Urinary bladder (tissue), 3 donors: ENCODE measurements at regions not wholly inside any gene's neighbourhood (a gene's known extent, or its start where the extent isn't known, plus 50 kb on each side); places are given as distances from the start of the nearest gene placed in this dataset.
"Not testable (repeated sequence)": the region's sequence is repeated elsewhere in the genome, so short reads cannot be mapped to it uniquely, and the experiment has no call there.

Experiments
- DNase-seq: peaks from one replicate; pipeline ENCODE4 v3.0.0-alpha.2; 2015; ENCODE audit errors: extremely low spot score
- H3K27ac ChIP-seq: one replicate; pipeline ENCODE4 v1.5.1; 2013; ENCODE audit warnings: low read depth, mild to moderate bottlenecking, moderate library complexity
- H3K36me3 ChIP-seq: one replicate; pipeline ENCODE4 v1.6.1; 2013; ENCODE audit warnings: mild to moderate bottlenecking, moderate library complexity; ENCODE audit not compliant: insufficient read depth
- H3K4me1 ChIP-seq: one replicate; pipeline ENCODE4 v1.6.1; 2013; ENCODE audit warnings: mild to moderate bottlenecking, moderate library complexity; ENCODE audit not compliant: insufficient read depth
- H3K4me3 ChIP-seq: one replicate; pipeline ENCODE4 v1.5.1; 2013; ENCODE audit warnings: low read depth, low read length
- WGBS: extraction: QIAGEN DNeasy Blood & Tissue Kit; methylation state at CpG from one replicate; pipeline ENCODE4 v1.1.7; 2013; 5-methylcytosine and 5-hydroxymethylcytosine counted together
- donor health status: healthy with polysubstance abuse.
- donor health status: healthy.

DNA sequence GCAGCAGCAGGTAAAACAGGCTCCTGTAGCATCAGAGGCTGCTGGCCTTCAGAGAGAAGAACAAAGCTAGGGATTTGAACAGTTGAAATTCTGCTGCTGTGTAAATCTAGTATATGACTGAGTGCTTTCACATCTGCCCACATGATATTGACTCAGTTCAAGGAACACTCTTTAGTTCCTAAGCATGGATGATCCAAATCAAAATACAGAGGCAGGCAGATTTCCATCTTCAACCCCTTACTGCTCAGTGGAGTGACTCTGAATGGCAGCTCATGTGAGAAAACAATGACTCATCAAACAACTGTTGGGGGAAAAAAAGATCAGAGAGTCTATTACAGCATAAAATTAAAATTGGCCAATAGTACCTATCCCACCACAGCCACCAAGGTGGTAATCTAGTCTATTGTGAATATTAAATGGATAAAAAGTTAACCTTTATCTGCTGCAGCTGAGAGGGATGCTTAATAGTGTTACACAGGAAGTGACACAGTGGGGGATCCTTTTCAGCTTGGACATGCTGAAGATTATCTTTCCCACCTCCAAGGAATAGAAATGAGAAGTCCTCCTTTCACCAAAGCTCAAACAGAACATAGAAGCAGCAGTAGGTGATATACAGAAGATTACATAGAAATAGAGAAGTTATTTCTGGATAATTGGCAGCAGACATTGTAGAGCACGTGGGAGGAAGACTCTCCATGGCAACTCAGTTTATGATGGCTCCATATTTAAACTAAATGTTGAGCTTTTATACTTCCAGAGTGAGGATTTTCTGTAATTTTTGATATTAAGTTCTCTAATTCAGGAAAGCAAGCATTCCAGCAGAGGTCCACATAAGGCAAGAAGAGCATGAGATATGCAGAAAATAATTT, 239.7 kb upstream of the ERCC4 start:
- 51% methylated on average over 1 of the region's 1 CpG for WGBS
- DNase-seq = no peak

DNA sequence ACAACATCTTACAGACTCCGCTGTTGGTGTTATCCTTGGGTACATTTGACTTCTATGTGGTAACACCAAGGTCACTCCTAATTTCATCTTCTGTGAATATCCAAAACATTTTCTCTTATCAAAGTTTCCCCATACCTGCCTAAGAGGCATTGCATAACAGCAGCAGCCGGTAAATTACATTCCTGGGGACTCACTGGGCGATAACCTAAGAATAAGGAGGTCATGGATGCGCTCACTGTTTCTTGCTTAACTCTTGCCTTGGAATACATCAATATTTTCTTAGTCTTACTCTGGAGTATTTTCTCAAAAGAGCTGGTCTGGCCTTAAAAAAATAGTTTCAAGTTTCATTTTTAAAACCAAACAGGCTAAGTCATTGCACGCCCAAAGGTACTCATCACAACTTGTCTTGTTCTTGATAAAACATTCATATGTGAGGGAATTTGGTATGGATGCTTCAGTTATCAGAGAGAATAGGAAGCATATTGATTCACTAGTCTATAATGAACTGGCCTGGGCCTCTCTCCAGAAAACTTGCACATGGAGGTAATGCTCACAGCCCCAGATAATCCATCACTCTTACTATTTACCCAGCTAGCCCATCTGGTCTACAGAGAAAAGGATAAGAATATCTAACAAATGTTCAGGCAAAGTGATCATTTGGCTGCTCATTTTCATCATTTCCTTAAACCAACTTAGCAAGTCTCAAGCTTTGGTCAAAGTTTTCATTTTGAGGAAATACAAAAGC, 235.0 kb upstream of the ERCC4 start:
- no peaks in the 10 kb centered on the region for H3K36me3 ChIP-seq
- WGBS = 79% methylated on average over 5 of the region's 5 CpGs
- H3K4me1 ChIP-seq = no peaks in the 10 kb centered on the region
- no peak for DNase-seq
- H3K27ac ChIP-seq = no peak overlapping the region
- no peak overlapping the region for H3K4me3 ChIP-seq

More for the DNA sequence above, 239.7 kb upstream of the ERCC4 start:
- Histone ChIP-seq H3K27ac (no peak overlapping the region), H3K4me3 (no peak overlapping the region), H3K4me1 (no peaks in the 10 kb centered on the region), H3K36me3 (no peaks in the 10 kb centered on the region)

DNA sequence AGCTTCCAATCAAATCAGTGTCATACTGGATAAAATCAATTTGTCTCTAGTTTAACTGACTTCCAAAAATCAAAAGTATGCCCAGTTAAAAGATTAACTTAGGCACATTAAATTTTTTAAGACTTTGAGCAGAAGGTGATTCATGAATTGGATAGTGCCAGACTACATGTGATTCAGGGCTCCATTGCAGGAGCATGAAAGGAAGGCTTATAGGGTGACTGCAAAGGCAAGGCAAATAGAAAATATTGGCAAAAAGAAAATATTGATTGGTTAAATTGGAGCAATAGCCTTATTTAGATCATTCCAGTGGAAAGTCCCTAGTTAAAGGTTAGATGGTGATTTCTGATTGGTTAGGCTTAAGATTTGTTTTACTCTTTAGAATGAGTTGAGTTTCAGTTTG, 223.9 kb upstream of the ERCC4 start:
- no peak for DNase-seq
- Histone ChIP-seq H3K4me1 (no peaks in the 10 kb centered on the region), H3K36me3 (no peaks in the 10 kb centered on the region), H3K27ac (no peak overlapping the region), H3K4me3 (no peak overlapping the region)

DNA sequence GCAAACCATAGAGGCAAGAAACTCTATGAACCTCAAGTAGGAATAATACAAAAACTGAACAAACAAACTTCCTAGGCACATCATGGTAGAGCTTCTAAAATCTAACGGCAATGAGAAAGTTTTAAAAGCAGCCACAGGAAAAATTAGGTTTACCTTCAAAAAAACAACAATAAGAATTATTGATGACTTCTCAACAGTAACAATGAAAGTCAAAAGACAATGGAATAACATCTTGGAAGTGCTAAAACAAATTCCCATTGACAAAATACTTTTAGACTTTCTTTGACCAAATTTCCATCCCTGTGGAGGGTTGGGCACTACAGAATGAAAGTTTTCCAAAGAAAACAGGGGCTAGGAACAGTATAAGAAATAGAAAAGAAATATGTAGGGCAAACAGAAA, 222.9 kb upstream of the ERCC4 start:
- 89% methylated on average over 1 of the region's 1 CpG for WGBS
- DNase-seq = no peak
- Histone ChIP-seq H3K4me1 (no peaks in the 10 kb centered on the region), H3K4me3 (no peak overlapping the region), H3K27ac (no peak overlapping the region), H3K36me3 (no peaks in the 10 kb centered on the region)

DNA sequence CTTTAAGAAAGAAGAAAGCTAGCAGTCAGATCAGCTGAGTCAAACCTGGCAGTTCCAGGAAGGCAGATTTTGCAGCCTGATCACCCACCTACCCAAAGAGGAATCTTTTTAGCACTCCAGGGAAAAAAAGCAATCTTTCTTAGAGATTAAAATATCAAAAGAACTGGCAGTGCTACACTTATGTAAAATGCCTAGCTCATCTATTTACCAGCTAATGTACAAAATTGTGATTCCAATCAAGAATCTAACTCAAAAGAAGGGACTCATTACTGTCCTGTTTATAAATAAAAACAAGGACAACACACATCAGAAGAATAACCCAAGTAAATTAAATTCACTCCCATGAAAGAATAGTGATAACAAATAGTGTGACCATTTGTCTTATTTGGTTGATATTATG, 222.4 kb upstream of the ERCC4 start:
- no peaks in the 10 kb centered on the region for H3K36me3 ChIP-seq
- DNase-seq = no peak

DNA sequence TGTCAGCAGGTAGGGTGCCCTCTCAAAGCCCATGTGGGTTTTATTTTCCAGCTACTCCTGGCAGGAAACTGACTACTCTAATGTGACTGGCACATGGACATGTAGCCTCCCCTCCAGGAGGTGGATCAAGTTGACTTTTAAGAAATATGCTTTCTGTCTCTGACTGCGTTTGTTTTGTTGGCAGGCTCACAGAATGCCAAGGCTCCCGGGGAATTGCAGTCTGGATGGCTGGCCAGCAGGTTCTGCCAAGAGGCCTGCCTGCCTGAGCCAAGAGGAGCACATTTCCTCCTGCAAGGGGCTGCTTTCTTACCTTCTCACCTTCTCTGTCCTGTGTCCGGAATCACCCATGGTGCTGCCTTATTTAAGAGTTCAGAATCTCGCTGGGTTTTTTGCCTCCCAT, 217.3 kb upstream of the ERCC4 start:
- Histone ChIP-seq H3K4me1 (no peaks in the 10 kb centered on the region), H3K36me3 (no peaks in the 10 kb centered on the region), H3K27ac (no peak overlapping the region), H3K4me3 (no peak overlapping the region)
- DNase-seq = no peak
- WGBS = 68% methylated on average over 4 of the region's 4 CpGs

More for the DNA sequence above, 222.4 kb upstream of the ERCC4 start:
- no peaks in the 10 kb centered on the region for H3K4me1 ChIP-seq
- no peak overlapping the region for H3K4me3 ChIP-seq
- no peak overlapping the region for H3K27ac ChIP-seq

DNA sequence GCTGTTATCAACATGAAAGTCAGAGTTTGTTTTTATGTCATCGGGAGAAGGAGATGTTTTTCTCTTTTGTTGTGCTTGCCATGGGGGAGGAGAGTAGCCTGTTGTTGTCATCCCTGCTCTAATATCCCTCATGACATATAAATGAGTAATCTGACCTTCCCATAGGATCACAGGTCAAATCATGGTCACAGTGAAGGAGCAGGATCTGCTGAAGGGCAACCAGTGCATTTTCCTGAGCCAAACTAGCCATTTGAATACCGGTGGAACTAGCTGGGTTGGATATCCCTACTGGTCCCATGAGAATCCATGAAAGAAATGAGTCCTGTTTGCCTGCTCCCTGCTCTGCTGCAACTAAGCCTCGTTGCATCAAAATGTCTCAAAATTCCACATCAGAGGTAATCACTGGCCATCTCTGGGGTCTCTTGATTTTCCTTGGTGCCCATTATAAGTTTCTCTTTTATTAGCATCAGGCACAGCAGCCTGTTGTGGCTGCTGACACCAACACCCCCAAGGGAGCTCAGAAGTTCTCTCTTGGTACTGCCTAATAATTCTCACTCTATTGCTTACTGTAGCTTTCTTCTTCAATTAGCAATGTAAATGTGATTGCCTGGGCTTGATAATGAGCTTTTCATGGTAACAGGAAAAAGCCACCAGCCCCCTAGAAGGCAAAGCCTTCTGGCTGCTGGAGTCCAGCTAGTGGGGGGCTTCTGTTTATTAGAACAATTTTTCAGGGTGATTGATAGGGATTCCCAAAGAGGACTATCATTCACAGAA, 211.4 kb upstream of the ERCC4 start:
- Histone ChIP-seq H3K4me3 (no peak overlapping the region), H3K36me3 (no peaks in the 10 kb centered on the region), H3K27ac (no peak overlapping the region), H3K4me1 (no peaks in the 10 kb centered on the region)
- no peak for DNase-seq
- 21% methylated on average over 3 of the region's 3 CpGs for WGBS

DNA sequence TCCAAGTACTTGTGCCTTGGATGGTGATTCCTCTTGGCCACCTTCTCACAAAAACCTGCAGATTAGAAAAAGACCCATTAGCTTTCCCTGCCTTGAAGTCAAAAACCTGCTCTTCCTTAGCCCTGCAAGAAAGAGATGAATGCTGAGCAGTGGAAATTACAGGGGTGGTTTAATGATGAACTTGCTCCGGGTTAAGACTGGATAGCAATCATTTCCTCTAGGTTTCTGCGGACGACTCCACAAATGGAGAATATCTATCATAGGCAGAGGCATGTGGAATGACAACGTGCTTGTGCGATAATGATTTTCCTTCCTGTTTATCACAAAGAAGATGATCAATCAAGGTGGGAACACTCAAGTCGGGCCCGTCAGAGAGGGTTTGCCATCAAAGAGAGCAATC, 201.2 kb upstream of the ERCC4 start:
- Histone ChIP-seq H3K27ac (no peak overlapping the region), H3K4me3 (no peak overlapping the region), H3K36me3 (no peaks in the 10 kb centered on the region), H3K4me1 (no peaks in the 10 kb centered on the region)
- WGBS = 67% methylated on average over 7 of the region's 7 CpGs
- no peak for DNase-seq

DNA sequence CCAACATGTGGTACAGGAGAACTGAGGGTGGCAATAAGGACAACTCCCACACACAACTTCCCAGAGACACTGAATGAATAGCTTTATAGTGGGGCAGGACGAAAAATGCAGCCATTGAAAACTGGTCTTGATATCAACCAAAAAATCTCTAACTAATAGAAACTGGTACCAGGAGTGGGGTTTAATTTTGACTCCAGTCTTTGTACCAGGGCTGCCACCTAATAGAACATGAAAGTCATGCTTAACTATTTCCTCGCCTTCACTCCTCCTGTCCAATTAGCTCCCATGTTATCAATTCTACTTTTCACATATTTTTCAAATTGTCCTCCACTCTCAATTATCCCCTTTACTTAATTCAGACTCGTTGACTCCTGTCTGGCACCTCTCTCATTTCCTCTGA, 192.0 kb upstream of the ERCC4 start:
- H3K4me3 ChIP-seq = no peak overlapping the region
- 43% methylated on average over 3 of the region's 3 CpGs for WGBS
- DNase-seq = no peak
- no peaks in the 10 kb centered on the region for H3K36me3 ChIP-seq
- no peak overlapping the region for H3K27ac ChIP-seq
- H3K4me1 ChIP-seq = no peaks in the 10 kb centered on the region

DNA sequence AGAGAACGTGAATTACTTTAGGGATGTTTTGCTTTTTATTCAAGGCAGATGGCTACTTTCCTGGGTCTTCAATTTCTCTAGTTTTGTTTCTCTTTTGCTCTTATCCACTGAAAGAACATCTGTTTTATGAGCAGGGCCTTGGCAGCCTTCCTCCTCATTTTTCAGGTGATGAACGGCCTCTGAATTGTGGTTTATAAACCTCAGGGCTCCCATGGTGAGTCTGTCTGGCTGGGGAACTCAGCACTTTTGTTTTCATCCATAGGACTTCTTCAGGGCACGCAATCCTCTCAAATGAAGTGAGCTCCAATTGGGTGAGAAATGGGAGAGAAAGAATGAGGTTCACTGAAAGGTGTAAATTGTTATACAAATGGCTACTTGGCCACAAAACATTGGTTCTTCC, 186.4 kb upstream of the ERCC4 start:
- no peaks in the 10 kb centered on the region for H3K4me1 ChIP-seq
- H3K4me3 ChIP-seq = no peak overlapping the region
- DNase-seq = peak; percentile 14
- no peak overlapping the region for H3K27ac ChIP-seq
- 20% methylated on average over 3 of the region's 3 CpGs for WGBS
- no peaks in the 10 kb centered on the region for H3K36me3 ChIP-seq

DNA sequence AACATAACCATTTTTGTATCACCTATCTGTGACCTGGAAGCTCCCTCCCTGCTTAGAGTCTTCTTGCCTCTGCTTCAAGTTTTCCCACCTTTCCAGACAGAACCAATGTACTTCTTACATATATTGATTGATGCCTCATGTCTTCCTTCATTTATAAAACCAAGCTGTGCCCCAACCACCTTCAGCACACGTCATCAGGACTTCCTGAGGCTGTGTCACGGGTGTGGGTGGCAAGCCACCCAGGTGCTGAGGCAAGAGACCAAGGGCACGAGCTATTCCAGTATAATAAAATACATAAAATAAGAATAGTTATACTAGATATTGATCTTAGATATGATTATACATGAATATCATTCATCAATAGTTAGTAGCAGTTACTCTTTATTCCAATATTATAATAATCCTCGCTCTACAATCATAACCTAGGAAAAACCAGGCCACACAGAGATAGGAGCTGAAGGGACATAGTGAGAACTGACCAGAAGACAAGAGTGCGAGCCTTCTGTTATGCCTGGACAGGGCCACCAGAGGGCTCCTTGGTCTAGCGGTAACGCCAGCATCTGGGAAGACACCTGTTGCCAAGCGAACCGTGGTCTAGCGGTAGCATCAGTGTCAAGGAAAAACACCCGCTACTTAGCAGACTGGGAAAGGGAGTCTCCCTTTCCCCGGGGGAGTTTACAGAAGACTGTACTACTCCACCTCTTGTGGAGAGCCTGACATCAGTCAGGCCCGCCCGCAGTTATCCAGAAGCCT, 180.2 kb upstream of the ERCC4 start:
- H3K27ac ChIP-seq, DNase-seq, H3K36me3 ChIP-seq, H3K4me1 ChIP-seq, H3K4me3 ChIP-seq: not testable (repeated sequence)
- 81% methylated on average over 14 of the region's 14 CpGs for WGBS

DNA sequence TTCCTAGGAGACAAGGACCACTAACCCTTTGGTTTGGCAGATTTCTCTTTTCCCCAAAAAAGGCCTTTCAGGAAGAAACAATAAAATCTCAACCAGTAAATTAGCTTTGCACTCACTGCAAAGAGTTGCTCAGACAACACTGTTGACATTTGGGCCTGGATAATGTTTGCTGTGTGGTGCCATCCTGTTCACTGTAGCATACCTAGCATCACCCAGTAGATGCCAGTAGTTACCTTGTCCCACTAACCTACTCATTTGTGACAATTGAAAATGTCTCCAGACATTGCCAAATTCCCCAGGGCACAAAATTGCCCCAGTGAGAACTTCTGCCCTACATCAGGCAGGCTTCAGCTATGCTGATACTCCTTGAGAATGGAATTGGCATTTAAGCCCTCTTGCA, 177.0 kb upstream of the ERCC4 start:
- H3K4me3 ChIP-seq = no peak overlapping the region
- no peaks in the 10 kb centered on the region for H3K4me1 ChIP-seq
- no peaks in the 10 kb centered on the region for H3K36me3 ChIP-seq
- DNase-seq = no peak
- no peak overlapping the region for H3K27ac ChIP-seq

DNA sequence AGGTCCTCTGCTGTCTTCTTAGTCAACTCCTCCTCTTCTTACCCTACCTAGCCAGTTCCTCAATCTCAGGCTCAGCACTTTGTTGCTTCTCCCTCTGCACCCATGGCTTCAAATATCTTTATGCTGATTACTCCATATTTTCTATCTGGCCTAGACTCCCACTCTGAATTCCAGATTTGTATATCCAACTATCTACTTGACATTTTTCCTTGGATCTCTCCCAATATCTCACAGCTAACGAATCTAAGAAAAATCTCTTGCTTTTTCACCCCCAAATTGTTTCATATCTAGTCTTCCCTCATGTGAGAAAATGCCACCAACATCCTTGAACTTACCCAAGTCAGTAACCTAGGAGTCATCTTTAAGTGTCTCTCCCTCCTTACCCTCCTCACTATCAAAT, 176.4 kb upstream of the ERCC4 start:
- Histone ChIP-seq H3K36me3 (no peaks in the 10 kb centered on the region), H3K4me1 (no peaks in the 10 kb centered on the region), H3K4me3 (no peak overlapping the region), H3K27ac (no peak overlapping the region)
- no peak for DNase-seq
- 45% methylated on average over 1 of the region's 1 CpG for WGBS
